ENCODE measurements at regions not wholly inside any gene's neighbourhood (a gene's known extent, or its start where the extent isn't known, plus 50 kb on each side); places are given as distances from the start of the nearest gene placed in this dataset.

- H3K9me3 Mint-ChIP-seq = no peaks in the 10 kb centered on the region
- no peaks in the 10 kb centered on the region for H4K20me1 ChIP-seq (ENCODE audit: low read depth)
- peaks cover 8% of the 10 kb centered on the region for H3K4me1 ChIP-seq
- H3K79me2 ChIP-seq (ENCODE audit: low read depth) = no peaks in the 10 kb centered on the region
- H3K9ac ChIP-seq = no peak overlapping the region
- peaks cover 12% of the 10 kb centered on the region for H3K4me1 Mint-ChIP-seq
- no peaks in the 10 kb centered on the region for H3K9me3 ChIP-seq (ENCODE audit: low read depth)
- no peaks in the 10 kb centered on the region for H3F3A ChIP-seq (ENCODE audit: low read depth)
- H3K4me2 ChIP-seq = no peak overlapping the region
- peak overlapping the region; percentile 17 for H2AFZ ChIP-seq (replicated peaks)
- DNase-seq (ENCODE audit: low spot score) = no peak
- H3K27ac Mint-ChIP-seq = no peak overlapping the region
- H3K27ac ChIP-seq = no peak overlapping the region
- no peak overlapping the region for H3K4me3 Mint-ChIP-seq
- H3K4me3 ChIP-seq = no peak overlapping the region
- no peaks in the 10 kb centered on the region for H3K36me3 ChIP-seq
- no peaks in the 10 kb centered on the region for H3K36me3 Mint-ChIP-seq
- peaks cover 2% of the 10 kb centered on the region for H3K27me3 Mint-ChIP-seq (ENCODE audit: insufficient read depth, low read depth)
- no peaks in the 10 kb centered on the region for H3K27me3 ChIP-seq
- no peak for TF ChIP-seq EZH2phosphoT487 (IDR thresholded peaks at IDR 0.05)
Observed at GRCh38 chr2:8015848-8016600, 665.8 kb upstream of the ID2 start.

- Histone ChIP-seq H3K4me1 (peaks cover 8% of the 10 kb centered on the region), H3K36me3 (no peaks in the 10 kb centered on the region), H3K4me2 (no peak overlapping the region), H2AFZ (replicated peaks) (peak overlapping the region; percentile 17), H3F3A (ENCODE audit: low read depth) (no peaks in the 10 kb centered on the region), H4K20me1 (ENCODE audit: low read depth) (no peaks in the 10 kb centered on the region), H3K27me3 (no peaks in the 10 kb centered on the region), H3K9ac (no peak overlapping the region), H3K4me3 (no peak overlapping the region), H3K79me2 (ENCODE audit: low read depth) (no peaks in the 10 kb centered on the region), H3K9me3 (ENCODE audit: low read depth) (no peaks in the 10 kb centered on the region), H3K27ac (no peak overlapping the region)
- Mint-ChIP-seq H3K9me3 (no peaks in the 10 kb centered on the region), H3K36me3 (no peaks in the 10 kb centered on the region), H3K4me3 (no peak overlapping the region), H3K27ac (no peak overlapping the region), H3K4me1 (peaks cover 12% of the 10 kb centered on the region), H3K27me3 (ENCODE audit: insufficient read depth, low read depth) (peaks cover 2% of the 10 kb centered on the region)
- TF ChIP-seq EZH2phosphoT487 (IDR thresholded peaks at IDR 0.05) = no peak
- no peak for TF ChIP-seq CTCF (IDR thresholded peaks at IDR 0.05)
- no peak for TF ChIP-seq EZH2 (IDR thresholded peaks at IDR 0.05)
- no peak for DNase-seq (ENCODE audit: low spot score)
Observed at GRCh38 chr2:8016688-8017087, 665.2 kb upstream of the ID2 start.

- no peaks in the 10 kb centered on the region for H3K9me3 Mint-ChIP-seq
- Histone ChIP-seq H3K4me3 (no peak overlapping the region), H3K27me3 (no peaks in the 10 kb centered on the region), H3K4me2 (no peak overlapping the region), H3K4me1 (peaks cover 8% of the 10 kb centered on the region), H3K9ac (no peak overlapping the region), H3K36me3 (no peaks in the 10 kb centered on the region), H3F3A (ENCODE audit: low read depth) (no peaks in the 10 kb centered on the region), H2AFZ (replicated peaks) (no peak overlapping the region), H3K79me2 (ENCODE audit: low read depth) (no peaks in the 10 kb centered on the region), H3K27ac (no peak overlapping the region), H4K20me1 (ENCODE audit: low read depth) (no peaks in the 10 kb centered on the region), H3K9me3 (ENCODE audit: low read depth) (no peaks in the 10 kb centered on the region)
- H3K4me3 Mint-ChIP-seq = no peak overlapping the region
- no peaks in the 10 kb centered on the region for H3K36me3 Mint-ChIP-seq
- H3K27me3 Mint-ChIP-seq (ENCODE audit: insufficient read depth, low read depth) = peaks cover 2% of the 10 kb centered on the region
- TF ChIP-seq EZH2phosphoT487 (IDR thresholded peaks at IDR 0.05) (no peak), CTCF (IDR thresholded peaks at IDR 0.05) (no peak), EZH2 (IDR thresholded peaks at IDR 0.05) (no peak)
- H3K27ac Mint-ChIP-seq = no peak overlapping the region
- no peak for DNase-seq (ENCODE audit: low spot score)
- H3K4me1 Mint-ChIP-seq = peaks cover 8% of the 10 kb centered on the region
Observed at GRCh38 chr2:8018956-8019355, 662.9 kb upstream of the ID2 start.

- no peak overlapping the region for H3K4me3 Mint-ChIP-seq
- Histone ChIP-seq H2AFZ (replicated peaks) (no peak overlapping the region), H3K9me3 (ENCODE audit: low read depth) (no peaks in the 10 kb centered on the region), H3K36me3 (no peaks in the 10 kb centered on the region), H3K4me1 (peaks cover 8% of the 10 kb centered on the region), H4K20me1 (ENCODE audit: low read depth) (no peaks in the 10 kb centered on the region), H3K9ac (no peak overlapping the region), H3K4me2 (no peak overlapping the region), H3K4me3 (no peak overlapping the region), H3F3A (ENCODE audit: low read depth) (no peaks in the 10 kb centered on the region), H3K79me2 (ENCODE audit: low read depth) (no peaks in the 10 kb centered on the region), H3K27ac (no peak overlapping the region), H3K27me3 (no peaks in the 10 kb centered on the region)
- no peak overlapping the region for H3K27ac Mint-ChIP-seq
- H3K9me3 Mint-ChIP-seq = no peaks in the 10 kb centered on the region
- peaks cover 8% of the 10 kb centered on the region for H3K4me1 Mint-ChIP-seq
- DNase-seq (ENCODE audit: low spot score) = no peak
- TF ChIP-seq EZH2phosphoT487 (IDR thresholded peaks at IDR 0.05) = no peak
- peaks cover 2% of the 10 kb centered on the region for H3K27me3 Mint-ChIP-seq (ENCODE audit: insufficient read depth, low read depth)
- H3K36me3 Mint-ChIP-seq = no peaks in the 10 kb centered on the region
Observed at GRCh38 chr2:8019934-8020333, 661.9 kb upstream of the ID2 start.
